ENCODE measurements at regions not wholly inside any gene's neighbourhood (a gene's known extent, or its start where the extent isn't known, plus 50 kb on each side); places are given as distances from the start of the nearest gene placed in this dataset.
A peak's percentile ranks its signal among the peaks of the same experiment; 100 is the strongest.

DNA sequence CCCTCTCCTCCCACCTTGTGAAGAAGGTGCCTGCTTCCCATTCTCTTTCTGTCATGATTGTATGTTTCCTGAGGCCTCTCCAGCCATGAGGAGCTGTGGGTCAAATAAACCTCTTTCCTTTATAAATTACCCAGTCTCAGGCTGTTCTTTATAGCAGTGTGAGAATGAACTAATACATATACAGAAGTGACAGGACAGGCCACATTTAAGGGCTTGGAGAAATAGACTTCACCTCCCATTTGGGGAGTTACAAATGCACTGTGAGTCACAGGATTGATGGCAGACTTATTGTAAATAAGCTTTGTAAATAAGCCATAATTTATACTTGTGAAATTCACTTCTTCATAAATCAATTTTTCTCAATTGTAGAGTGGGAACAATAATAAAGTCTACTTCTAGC, 543.3 kb downstream of the LRRIQ3 start:
- DNase-seq (ENCODE audit: low spot score): no peak

DNA sequence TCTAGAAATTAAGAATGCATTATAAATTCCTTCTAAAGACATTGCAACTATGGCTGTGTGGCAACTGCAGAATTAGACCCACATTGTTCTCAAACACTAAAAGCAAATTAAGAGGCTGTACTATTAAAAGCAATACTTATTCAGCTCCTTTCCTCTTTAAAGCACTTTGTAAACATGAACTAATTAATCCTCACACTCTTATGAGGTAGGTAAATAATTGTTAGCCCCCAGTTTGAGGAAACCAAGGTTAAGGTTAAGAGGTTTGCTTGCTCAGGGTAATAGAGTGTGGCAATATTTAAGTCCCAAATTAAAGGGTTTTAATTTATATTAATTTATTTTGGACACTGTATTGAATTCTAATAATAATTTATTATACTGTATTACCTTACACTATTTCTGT, 553.8 kb downstream of the LRRIQ3 start:
- no peak for DNase-seq (ENCODE audit: low spot score)

DNA sequence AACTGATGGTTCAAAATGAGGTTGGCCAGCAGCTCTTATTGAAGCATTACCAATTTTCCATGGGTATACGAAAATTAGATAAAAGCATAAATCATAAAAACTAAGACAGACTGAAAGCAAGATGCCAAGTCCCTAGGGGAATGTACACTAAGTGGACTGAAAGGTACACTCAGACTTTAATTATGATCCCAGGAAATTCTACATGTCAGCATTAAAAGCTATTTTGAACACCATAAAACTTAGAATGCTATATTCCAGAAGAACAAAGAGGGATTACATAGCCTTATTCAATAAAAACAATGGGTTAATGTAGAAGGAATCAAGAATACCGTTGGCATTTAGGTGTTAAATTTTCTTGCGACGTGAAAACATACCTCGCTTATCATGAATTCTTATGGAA, 558.5 kb downstream of the LRRIQ3 start:
- DNase-seq (ENCODE audit: low spot score): no peak

DNA sequence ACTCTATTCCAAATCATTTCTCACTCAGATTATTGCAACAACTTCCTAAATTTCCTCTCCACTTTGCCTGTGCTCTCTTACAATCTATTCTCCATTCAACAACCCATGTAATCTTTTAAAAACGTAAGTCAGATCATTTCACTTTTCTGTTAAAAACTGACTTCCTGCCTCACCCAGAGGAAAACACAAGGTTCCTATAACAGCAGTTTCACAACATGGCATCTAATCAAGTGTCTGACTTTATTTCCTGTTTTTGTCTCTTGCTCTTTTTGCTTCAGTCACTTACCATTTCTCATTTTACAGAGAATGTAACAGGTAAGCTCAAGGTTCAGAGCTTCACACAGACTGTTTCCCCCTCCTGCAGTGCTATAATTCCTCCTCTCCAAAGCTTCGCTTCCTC, 560.7 kb downstream of the LRRIQ3 start:
- no peak for DNase-seq (ENCODE audit: low spot score)

DNA sequence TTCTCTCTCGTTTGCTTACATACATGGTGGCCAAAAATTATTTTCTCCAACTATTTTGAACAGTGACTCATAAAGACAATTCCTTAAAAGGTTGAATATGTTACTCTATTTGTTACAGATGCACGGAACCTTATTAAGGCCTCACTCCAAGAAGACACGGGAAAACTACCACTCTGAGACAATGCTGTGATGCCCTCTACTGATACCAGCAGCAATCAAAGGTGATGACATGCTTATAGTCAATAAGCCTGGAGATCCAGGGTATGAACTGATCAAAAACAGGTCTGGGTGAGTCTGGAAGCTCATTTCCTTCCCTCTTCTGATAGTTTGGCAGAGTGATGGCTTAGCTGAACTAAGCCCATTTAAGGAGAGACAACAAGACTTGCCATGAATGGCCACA, 563.0 kb downstream of the LRRIQ3 start:
- DNase-seq (ENCODE audit: low spot score): no peak

DNA sequence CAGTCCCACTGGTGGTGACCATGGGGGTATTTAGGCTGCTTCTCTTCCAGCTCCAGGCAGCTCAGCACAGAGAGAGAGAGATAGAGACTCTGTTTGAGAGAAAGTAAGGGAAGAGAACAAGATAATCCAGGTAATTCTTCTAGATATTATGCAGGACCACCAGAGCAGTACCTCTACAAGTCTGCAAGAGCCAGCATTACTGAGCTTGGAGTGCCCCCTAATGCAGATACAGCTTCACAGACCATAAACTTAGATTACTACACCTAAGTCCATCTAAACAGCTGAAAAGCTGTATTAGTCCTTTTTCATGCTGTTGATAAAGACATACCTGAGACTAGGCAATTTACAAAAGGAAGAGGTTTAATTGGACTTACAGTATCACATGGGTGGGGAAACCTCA, 570.3 kb downstream of the LRRIQ3 start:
- no peak for DNase-seq (ENCODE audit: low spot score)

DNA sequence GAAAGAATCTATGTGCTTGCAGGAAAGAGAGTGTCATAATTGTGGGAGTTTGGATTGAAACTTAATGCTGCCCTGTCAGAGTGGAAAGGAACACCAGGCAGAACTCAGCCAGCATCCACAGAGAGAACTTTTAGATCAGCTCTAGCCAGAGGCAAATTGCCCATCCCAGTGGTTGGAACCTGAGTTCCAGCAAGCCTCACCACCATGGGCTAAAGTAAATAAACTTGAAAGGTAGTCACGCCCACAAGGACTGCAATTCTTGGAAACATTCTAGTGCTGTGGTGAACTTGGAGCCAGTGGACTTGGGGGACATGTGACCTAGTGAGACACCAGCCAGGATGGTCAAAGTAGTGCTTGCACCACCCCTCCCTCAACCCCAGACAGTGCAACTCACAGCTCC, 571.6 kb downstream of the LRRIQ3 start:
- no peak for DNase-seq (ENCODE audit: low spot score)

DNA sequence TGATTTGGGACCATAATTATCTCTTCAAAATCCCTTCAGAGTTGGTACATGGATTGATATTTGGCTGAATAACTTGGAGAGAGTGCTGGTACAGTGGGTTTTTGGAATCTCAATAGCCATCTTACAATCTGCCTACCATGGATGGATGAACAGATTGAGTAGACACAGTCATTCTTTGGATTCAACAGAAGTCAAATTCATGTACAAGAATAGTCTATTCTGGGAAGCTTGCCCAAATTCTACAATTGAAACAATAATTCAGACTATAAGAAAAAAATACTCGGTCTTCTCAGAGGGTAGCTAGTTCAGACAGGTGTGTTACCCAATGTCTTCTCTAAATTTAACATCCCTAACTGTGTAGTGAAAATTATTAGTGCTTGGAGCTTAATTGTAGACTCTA, 574.0 kb downstream of the LRRIQ3 start:
- DNase-seq (ENCODE audit: low spot score): no peak

DNA sequence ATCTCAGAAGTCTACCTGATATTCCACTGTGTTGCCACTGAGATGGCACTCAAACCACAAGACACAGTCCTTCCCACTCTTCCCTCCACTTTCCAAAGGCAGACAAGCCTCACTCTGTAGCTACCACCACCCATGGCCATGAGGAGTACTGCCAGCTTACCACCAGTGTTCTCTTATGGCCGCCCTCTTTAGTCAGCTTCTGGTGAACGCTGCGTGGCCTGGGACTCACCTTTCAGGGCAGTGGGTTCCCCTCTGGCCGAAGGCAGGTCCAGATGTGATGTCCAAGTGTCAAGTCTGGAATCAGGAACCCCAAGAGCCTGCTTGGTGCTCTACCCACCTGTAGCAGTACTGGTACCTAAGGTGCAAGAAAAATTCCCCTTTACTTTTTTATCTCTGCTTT, 580.8 kb downstream of the LRRIQ3 start:
- no peak for DNase-seq (ENCODE audit: low spot score)

DNA sequence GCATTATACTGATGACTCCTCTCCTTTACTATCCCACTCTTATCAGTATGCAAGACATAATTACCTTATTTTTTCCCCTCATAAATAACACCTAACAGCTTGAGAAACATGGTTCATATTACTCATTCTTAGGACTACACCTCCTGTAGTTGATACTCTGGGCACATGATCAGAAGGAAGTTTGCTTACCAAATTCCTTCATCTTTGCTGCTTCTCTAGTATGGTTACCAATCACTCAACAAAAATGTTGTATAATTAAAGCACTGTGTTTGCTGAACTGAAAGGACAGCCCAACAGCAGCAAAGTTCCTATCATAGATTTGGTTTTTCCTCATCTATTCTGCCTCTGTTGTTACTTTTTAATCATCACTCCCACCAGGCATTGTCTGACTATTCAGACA, 586.3 kb downstream of the LRRIQ3 start:
- DNase-seq (ENCODE audit: low spot score): no peak

DNA sequence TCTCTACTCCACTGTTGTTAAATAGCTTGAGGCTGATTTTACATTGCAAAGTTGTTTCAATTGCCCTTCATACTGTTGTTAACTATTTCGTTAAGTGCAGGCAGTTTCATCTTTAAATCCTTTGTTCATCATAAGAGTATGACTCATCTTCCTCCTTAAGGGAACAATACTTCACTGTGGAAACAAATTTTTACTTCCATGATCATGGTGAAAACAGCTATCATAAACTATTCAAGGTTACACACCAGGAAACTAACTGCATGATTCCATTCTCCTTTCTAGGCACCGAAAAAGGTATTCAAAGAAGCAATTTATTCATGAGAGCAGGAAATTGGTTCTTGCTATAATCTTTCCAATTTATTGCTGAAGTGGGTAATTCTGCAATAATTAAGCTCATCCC, 593.2 kb downstream of the LRRIQ3 start:
- DNase-seq (ENCODE audit: low spot score): no peak

DNA sequence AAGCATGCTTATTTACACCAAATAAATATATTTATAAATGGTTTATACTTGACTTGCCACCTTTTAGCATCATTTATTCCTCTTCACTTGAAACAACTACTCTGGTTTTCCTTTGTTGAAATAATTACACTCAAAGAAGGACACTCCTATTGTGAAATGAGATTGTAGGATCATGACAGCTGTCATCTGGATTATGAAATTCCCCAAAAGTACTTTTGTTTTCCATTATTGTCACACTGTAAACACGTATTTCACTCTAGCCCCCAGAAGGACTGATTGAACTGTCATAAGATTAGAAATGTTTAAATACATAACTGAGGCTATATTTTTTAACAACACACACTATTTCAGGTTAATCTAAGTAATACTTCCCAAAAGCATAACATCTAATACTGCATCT, 593.8 kb downstream of the LRRIQ3 start:
- no peak for DNase-seq (ENCODE audit: low spot score)

DNA sequence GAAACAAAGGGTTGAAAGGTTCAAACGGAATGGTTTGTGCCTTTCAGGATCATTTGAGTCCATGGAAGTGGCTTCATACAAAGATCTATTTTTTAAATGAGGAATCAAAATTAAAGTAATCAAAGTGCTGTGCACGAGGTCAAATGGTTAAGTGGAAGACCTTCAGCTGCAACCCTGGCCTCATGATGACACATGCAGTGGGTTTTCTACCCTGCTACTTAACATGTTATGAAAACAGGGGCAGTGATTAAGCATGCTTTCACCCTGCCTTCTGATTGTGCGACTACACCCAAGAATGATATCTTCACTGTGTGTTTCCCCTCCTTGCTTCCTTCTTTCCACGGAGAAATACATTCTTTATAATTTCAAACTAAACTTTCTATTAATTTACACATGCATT, 604.2 kb downstream of the LRRIQ3 start:
- DNase-seq (ENCODE audit: low spot score): no peak

DNA sequence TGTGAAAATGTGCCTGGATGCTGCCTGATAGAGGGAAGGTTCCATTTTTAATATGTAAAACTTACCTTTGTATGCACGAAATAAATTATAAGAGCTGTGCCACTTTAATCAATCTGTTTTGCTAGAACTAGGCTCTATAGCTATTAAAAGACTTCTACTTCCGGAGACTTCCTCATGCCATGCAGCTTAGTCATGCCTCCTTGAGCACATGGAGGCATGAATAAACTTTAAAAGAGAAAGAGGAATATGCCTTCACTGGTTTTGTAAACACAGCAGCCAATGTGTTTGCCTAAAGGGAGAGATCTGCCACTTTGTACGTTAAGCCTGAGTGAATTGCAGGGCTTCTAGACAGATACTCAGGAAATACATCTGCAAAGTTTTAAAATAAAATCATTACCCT, 604.6 kb downstream of the LRRIQ3 start:
- peak; percentile 80 for DNase-seq (ENCODE audit: low spot score)

DNA sequence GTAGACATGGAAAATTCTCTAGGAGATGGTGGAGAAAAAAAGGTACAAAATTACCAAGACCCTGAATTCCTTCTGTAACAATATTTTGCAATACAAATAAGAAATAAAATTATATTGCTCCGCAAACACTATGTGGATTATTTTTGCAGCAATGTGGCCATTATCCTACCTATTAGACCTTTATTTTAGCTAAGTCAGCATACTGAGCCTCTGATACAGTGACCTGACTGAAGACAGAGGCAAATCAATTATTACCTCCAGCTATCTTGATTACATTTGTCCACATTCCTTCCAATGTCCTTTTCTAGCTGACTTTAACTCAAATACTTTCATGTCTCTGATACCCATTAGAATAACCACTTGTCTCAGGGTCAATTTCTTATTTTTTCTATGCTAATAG, 610.9 kb downstream of the LRRIQ3 start:
- no peak for DNase-seq (ENCODE audit: low spot score)

DNA sequence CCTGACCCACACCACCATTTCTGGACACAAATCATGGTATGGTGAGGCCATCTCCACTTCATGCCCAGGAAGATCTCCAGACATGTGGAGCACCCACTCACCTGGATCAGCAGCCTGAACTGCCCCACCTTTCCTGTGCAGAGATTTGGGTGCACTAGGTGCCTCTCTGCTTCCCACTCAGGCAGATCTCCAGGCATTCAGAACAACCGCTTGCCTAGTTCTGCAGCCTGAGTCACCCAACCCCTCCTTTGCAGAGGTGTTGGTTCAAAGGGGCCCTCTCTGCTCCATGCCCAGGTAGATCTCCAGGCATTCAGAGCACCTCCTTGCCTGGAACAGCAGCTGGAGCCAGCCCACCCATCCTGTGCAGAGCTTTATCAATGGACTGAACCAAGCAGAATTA, 620.8 kb downstream of the LRRIQ3 start:
- DNase-seq (ENCODE audit: low spot score): no peak

DNA sequence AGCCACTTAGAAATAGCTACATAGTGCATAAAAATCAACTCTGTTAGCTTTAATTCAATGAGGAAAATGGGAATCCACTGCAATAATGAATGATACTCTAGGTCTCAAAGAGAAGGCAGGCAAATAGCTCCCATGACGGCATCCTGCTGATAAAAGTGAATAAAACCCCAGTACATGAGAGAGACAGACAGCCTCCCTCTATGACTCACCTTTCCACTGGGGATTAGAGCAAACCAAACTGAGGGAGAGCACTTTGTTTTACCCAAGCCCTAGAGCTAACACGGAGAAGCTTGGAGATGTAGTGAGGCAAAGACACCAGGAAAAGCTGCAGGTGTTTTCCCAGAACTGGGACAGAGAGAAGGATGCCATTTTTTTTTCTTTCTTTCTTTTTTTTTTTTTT, 621.9 kb downstream of the LRRIQ3 start:
- DNase-seq (ENCODE audit: low spot score): no peak

DNA sequence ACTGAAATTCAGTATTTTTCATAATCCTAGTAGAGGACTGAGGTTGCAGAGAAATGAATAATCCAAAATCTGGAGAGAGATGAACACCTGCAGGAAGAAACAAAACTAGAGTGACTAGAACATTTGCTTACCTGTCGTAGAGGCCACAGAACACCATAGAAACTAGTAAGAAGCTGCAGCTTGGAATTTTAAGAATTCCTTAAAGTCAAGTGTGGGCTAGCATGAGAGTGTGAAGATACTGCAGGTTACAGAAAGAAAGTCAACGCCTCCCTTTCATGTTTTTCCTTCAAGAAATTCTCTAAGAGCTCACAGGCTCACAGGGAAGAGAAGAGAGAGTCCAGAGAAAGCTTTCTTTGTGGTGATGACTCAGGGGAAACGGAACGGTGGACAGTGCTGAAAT, 633.7 kb downstream of the LRRIQ3 start:
- DNase-seq (ENCODE audit: low spot score): no peak

DNA sequence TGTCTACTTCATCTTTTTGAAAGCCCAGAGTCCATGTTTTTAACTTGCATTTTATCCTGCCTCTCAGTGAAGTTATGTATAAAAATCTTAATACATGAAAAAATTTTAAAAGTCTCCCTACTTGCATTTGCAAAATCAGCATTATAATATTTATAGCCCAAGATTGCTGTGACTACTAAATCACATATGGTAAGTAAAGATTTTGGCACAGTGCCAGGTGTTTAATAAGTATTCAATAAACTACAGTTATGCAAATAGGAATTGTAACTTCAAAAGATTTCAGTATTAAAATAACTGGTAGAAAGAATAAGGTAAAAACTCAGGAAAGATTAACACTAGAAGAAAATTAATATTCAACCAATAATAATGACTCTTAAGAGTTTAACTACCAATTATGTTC, 641.7 kb downstream of the LRRIQ3 start:
- DNase-seq (ENCODE audit: low spot score): no peak

DNA sequence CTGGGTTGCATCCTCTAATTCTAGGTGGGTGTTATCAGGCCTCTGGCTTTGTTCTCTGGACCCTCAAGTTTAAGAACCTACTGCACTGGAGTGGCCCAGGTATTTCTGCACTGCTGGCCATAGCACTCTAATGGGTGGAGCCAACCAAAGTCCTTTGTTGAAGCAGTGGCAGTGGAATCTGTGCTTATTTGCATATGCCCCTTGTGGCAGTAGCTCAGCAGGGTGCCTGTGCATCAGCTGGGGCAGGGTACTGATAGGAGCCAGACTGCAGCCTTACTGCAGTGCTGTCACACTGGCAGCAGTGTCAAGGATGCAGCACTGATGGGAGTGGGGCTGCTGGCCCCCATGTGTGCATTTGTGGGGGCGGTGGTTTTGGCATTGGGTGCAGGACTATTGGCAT, 660.6 kb downstream of the LRRIQ3 start:
- DNase-seq (ENCODE audit: low spot score): no peak

DNA sequence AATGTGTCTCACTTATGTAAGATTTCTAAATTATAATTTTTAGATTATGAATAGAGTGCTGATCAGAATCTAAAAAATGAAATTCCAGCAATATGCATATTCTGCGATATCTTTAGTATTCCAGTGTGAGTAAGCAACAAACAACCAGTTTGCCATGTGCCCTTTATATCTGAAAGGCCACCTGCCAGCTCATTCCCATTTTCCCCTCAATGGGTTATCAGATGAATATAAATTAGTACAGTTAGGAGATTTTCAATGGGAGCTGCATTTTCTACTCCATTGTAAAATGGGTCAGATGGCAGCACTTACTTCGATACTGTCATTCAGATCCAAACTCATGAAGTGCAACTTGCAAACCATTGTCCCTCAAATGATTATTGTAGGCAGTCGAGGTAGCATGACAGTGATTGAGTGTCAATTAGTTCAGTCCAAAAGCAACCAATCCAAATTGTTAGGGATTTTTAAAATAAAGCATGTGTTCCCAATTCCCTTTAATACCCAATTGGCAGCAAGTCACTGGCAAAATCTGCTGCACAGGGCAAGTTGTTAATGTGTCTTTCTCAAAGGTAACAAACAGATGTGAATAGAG, 680.3 kb downstream of the LRRIQ3 start:
- DNase-seq (ENCODE audit: low spot score): no peak

DNA sequence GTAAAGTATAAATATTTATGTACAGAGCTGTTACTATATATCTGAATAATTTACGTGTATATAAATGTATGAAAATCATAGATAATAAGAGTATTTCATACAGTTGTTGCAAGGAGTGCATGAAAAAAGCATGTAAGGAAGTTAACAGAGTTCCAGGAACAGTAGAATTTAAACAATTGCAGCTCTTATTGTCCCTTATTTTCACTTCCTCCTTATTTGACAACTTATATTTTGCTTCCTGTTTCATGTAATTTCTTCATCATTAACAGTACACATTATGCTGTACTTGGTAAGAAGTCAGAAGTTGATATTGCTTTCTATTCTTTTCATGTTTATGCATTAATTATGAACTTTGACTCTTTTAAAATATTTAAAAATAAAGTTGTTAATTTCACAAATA, 681.5 kb downstream of the LRRIQ3 start:
- DNase-seq (ENCODE audit: low spot score): no peak

DNA sequence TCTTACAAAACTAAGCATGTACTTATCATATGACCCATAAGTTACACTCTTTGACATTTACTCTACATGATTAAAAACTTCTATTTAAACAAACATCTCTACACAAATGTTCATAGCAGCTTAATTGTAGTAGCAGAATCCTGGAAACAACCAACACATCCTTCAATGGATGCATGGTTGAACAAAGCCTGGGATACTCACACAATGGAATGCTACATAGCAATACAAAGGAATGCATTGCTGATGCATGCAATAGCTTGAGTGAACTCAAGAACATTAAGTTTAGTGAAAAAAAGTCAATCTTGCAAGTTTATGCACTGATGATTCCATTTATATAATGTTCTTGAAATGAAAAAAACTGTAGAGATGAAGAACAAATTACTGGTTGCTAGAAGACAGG, 686.9 kb downstream of the LRRIQ3 start:
- no peak for DNase-seq (ENCODE audit: low spot score)

DNA sequence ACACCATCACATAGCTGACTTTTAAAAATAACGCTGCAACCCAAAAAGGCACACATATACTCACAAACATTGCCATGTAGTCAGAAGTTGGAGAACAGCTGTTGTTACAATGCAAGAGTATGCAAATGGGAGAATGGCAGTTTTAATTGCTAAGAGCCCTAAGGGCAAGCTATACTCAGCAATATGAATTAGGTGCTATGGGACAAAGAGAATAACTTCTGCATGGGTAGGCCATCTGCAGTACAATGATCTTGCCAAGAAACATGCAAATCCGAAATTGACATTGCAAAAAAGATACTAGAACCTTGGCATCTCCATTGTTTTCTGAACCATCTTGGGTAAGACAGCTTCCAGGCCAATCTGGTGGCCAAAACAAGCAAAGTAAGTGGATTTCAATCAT, 697.8 kb downstream of the LRRIQ3 start:
- no peak for DNase-seq (ENCODE audit: low spot score)

DNA sequence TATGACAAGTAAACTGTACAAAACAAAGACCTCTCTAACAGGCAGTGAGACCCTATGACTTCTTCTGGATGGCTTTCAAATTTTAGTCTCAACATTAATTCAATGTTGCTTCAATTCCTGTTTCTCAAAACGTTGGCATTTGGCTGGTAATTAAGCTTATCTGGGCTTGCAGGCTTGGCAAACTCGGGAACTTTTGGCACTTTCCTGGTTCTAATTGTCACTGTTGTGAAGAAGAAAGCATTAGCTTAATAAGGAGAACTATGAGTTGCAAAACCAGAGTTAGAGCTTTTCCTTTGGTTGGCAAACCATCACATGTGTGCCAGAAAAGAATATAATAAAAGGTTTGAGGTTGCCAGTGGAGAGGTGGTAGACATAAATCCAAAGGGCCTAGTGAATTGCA, 698.3 kb downstream of the LRRIQ3 start:
- no peak for DNase-seq (ENCODE audit: low spot score)
